HepG2 (cell line): ENCODE measurements at regions not wholly inside any gene's neighbourhood (a gene's known extent, or its start where the extent isn't known, plus 50 kb on each side); places are given as distances from the start of the nearest gene placed in this dataset.

ENCODE experiments used
- E2F2 ChIP-seq: sonication (generic); formaldehyde crosslinking; IDR thresholded peaks from 2 replicates; pipeline ENCODE4 v1.4.0; 2020; ENCODE audit warnings: missing genetic modification reagents, borderline replicate concordance
- HNRNPK ChIP-seq: fragments of 200-400 bp; formaldehyde crosslinking; IDR thresholded peaks from 2 replicates; pipeline ENCODE4 v1.6.1; 2018; ENCODE audit warnings: low read length, low read depth, moderate library complexity, mild to moderate bottlenecking; ENCODE audit not compliant: poor library complexity, severe bottlenecking
- KAT8 ChIP-seq: IDR thresholded peaks from 2 replicates; pipeline ENCODE4 v1.6.1; 2016; ENCODE audit warnings: missing genetic modification reagents, missing compliant biosample characterization
- MEF2D ChIP-seq: sonication (generic); formaldehyde crosslinking; IDR thresholded peaks from 2 replicates; pipeline ENCODE4 v1.5.1; 2020; ENCODE audit warnings: mild to moderate bottlenecking, missing genetic modification reagents
- SAFB2 ChIP-seq: sonication (generic); formaldehyde crosslinking; IDR thresholded peaks from 2 replicates; pipeline ENCODE4 v1.5.1; 2020; ENCODE audit warnings: missing genetic modification reagents, low read depth, mild to moderate bottlenecking, borderline replicate concordance
- SRY ChIP-seq: sonication (generic); formaldehyde crosslinking; IDR thresholded peaks from 2 replicates; pipeline ENCODE4 v1.8.0; 2022; ENCODE audit warnings: mild to moderate bottlenecking, missing genetic modification reagents
- TEAD2 ChIP-seq: sonication (generic); formaldehyde crosslinking; IDR thresholded peaks from 2 replicates; pipeline ENCODE4 v1.9.0; 2021; ENCODE audit warnings: missing genetic modification reagents
- ZNF292 ChIP-seq: sonication (generic); formaldehyde crosslinking; IDR thresholded peaks from 2 replicates; pipeline ENCODE4 v1.8.1; 2022; ENCODE audit warnings: mild to moderate bottlenecking, low read depth, missing genetic modification reagents, borderline replicate concordance
- ZNF296 ChIP-seq: sonication (generic); formaldehyde crosslinking; conservative IDR thresholded peaks from 2 replicates; pipeline ENCODE4 v1.5.0; 2020; ENCODE audit warnings: mild to moderate bottlenecking, missing genetic modification reagents
- ZNF468 ChIP-seq: sonication (generic); formaldehyde crosslinking; IDR thresholded peaks from 2 replicates; pipeline ENCODE4 v1.8.0; 2022; ENCODE audit warnings: mild to moderate bottlenecking, moderate library complexity, missing genetic modification reagents
- ZNF703 ChIP-seq: sonication (generic); formaldehyde crosslinking; IDR thresholded peaks from 2 replicates; pipeline ENCODE4 v1.5.1; 2020; ENCODE audit warnings: missing genetic modification reagents, mild to moderate bottlenecking, moderate library complexity, borderline replicate concordance
- ZNF709 ChIP-seq: sonication (generic); formaldehyde crosslinking; IDR thresholded peaks from 2 replicates; pipeline ENCODE4 v1.5.0; 2020; ENCODE audit warnings: mild to moderate bottlenecking, missing genetic modification reagents
- ZNF724P ChIP-seq: sonication (generic); formaldehyde crosslinking; IDR thresholded peaks from 2 replicates; pipeline ENCODE4 v1.8.0; 2022; ENCODE audit warnings: missing genetic modification reagents, borderline replicate concordance
- ZSCAN20 ChIP-seq: sonication (generic); formaldehyde crosslinking; IDR thresholded peaks from 2 replicates; pipeline ENCODE4 v1.4.0; 2020; ENCODE audit warnings: missing genetic modification reagents, mild to moderate bottlenecking, borderline replicate concordance
- TF ChIP-seq, protein P1 (sequence below): IDR thresholded peaks from 2 replicates; pipeline ENCODE4 v1.6.1; 2012; ENCODE audit warnings: low read depth, low read length, improper control_type of control experiment
- TF ChIP-seq, protein P2 (sequence below): sonication (generic); formaldehyde crosslinking; IDR thresholded peaks from 2 replicates; pipeline ENCODE4 v1.4.0; 2020; ENCODE audit warnings: missing genetic modification reagents
- TF ChIP-seq, protein P3 (sequence below): sonication (generic); formaldehyde crosslinking; IDR thresholded peaks from 2 replicates; pipeline ENCODE4 v1.4.0; 2020; ENCODE audit warnings: missing genetic modification reagents, borderline replicate concordance
- TF ChIP-seq, protein P4 (sequence below), 2 experiments: IDR thresholded peaks; 2 replicates each; pipeline ENCODE4 v1.6.1; 2011 to 2012; ENCODE audit warnings: low read length in 2 of 2, borderline replicate concordance in 1 of 2, low read depth in 1 of 2, mild to moderate bottlenecking in 1 of 2, moderate library complexity in 1 of 2

- TF ChIP-seq E2F2 (CRISPR knock-in tag) = no peak
- no peak for TF ChIP-seq SRY
- TF ChIP-seq ZSCAN20 (CRISPR knock-in tag) = no peak
- TF ChIP-seq MEF2D (CRISPR knock-in tag) = peak; percentile 55; the same call in 1 of the 2 replicates
- peak; percentile 48; the same call in 1 of the 2 replicates for TF ChIP-seq ZNF724P (CRISPR knock-in tag)
- TF ChIP-seq, protein P1, sequence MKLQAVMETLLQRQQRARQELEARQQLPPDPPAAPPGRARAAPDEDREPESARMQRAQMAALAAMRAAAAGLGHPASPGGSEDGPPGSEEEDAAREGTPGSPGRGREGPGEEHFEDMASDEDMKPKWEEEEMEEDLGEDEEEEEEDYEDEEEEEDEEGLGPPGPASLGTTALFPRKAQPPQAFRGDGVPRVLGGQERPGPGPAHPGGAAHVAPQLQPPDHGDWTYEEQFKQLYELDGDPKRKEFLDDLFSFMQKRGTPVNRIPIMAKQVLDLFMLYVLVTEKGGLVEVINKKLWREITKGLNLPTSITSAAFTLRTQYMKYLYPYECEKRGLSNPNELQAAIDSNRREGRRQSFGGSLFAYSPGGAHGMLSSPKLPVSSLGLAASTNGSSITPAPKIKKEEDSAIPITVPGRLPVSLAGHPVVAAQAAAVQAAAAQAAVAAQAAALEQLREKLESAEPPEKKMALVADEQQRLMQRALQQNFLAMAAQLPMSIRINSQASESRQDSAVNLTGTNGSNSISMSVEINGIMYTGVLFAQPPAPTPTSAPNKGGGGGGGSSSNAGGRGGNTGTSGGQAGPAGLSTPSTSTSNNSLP = no peak
- TF ChIP-seq, protein P2, sequence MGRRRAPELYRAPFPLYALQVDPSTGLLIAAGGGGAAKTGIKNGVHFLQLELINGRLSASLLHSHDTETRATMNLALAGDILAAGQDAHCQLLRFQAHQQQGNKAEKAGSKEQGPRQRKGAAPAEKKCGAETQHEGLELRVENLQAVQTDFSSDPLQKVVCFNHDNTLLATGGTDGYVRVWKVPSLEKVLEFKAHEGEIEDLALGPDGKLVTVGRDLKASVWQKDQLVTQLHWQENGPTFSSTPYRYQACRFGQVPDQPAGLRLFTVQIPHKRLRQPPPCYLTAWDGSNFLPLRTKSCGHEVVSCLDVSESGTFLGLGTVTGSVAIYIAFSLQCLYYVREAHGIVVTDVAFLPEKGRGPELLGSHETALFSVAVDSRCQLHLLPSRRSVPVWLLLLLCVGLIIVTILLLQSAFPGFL (CRISPR knock-in tag) = no peak
- peak; percentile 66; the same call in 1 of the 2 replicates for TF ChIP-seq TEAD2 (CRISPR knock-in tag)
- no peak for TF ChIP-seq ZNF296 (CRISPR knock-in tag)
- TF ChIP-seq ZNF703 (CRISPR knock-in tag) = no peak
- no peak; the same call in 1 of the 2 replicates for TF ChIP-seq SAFB2
- peak; percentile 75 for TF ChIP-seq KAT8 (CRISPR knock-in tag)
- peak; percentile 69; the same call in 1 of the 2 replicates for TF ChIP-seq ZNF709
- TF ChIP-seq, protein P3, sequence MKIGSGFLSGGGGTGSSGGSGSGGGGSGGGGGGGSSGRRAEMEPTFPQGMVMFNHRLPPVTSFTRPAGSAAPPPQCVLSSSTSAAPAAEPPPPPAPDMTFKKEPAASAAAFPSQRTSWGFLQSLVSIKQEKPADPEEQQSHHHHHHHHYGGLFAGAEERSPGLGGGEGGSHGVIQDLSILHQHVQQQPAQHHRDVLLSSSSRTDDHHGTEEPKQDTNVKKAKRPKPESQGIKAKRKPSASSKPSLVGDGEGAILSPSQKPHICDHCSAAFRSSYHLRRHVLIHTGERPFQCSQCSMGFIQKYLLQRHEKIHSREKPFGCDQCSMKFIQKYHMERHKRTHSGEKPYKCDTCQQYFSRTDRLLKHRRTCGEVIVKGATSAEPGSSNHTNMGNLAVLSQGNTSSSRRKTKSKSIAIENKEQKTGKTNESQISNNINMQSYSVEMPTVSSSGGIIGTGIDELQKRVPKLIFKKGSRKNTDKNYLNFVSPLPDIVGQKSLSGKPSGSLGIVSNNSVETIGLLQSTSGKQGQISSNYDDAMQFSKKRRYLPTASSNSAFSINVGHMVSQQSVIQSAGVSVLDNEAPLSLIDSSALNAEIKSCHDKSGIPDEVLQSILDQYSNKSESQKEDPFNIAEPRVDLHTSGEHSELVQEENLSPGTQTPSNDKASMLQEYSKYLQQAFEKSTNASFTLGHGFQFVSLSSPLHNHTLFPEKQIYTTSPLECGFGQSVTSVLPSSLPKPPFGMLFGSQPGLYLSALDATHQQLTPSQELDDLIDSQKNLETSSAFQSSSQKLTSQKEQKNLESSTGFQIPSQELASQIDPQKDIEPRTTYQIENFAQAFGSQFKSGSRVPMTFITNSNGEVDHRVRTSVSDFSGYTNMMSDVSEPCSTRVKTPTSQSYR = 0 out of 2 replicates have a peak, but pooled peaks have one; percentile 54
- TF ChIP-seq ZNF468 = peak; percentile 83
- TF ChIP-seq, protein P4, sequence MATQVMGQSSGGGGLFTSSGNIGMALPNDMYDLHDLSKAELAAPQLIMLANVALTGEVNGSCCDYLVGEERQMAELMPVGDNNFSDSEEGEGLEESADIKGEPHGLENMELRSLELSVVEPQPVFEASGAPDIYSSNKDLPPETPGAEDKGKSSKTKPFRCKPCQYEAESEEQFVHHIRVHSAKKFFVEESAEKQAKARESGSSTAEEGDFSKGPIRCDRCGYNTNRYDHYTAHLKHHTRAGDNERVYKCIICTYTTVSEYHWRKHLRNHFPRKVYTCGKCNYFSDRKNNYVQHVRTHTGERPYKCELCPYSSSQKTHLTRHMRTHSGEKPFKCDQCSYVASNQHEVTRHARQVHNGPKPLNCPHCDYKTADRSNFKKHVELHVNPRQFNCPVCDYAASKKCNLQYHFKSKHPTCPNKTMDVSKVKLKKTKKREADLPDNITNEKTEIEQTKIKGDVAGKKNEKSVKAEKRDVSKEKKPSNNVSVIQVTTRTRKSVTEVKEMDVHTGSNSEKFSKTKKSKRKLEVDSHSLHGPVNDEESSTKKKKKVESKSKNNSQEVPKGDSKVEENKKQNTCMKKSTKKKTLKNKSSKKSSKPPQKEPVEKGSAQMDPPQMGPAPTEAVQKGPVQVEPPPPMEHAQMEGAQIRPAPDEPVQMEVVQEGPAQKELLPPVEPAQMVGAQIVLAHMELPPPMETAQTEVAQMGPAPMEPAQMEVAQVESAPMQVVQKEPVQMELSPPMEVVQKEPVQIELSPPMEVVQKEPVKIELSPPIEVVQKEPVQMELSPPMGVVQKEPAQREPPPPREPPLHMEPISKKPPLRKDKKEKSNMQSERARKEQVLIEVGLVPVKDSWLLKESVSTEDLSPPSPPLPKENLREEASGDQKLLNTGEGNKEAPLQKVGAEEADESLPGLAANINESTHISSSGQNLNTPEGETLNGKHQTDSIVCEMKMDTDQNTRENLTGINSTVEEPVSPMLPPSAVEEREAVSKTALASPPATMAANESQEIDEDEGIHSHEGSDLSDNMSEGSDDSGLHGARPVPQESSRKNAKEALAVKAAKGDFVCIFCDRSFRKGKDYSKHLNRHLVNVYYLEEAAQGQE (IDR thresholded peaks at IDR 0.05; ENCODE audit: borderline replicate concordance in 1 of 2, low read depth in 1 of 2, low read length in 2 of 2) = no peak
- TF ChIP-seq HNRNPK = no peak
- TF ChIP-seq ZNF292 (CRISPR knock-in tag) = no peak
Observed at GRCh38 chr10:43863859-43864591, 215.3 kb upstream of the ZNF32 start (continued).
